HCT116 (cell line): ENCODE measurements at regions not wholly inside any gene's neighbourhood (a gene's known extent, or its start where the extent isn't known, plus 50 kb on each side); places are given as distances from the start of the nearest gene placed in this dataset.

Source experiments
- ATAC-seq: fragments of 200-7000 bp; cut with Tn5 transposase; 2 replicates; pipeline ENCODE4 v1.9.1; 2020; ENCODE audit warnings: mild to moderate bottlenecking, moderate library complexity
- BruUV-seq: library from RNA; stranded (reverse); fragments of 400-500 nt; replicated peaks from 2 replicates; lab custom pipeline; 2021; lab: Mats Ljungman, UMichigan
- CTCF ChIA-PET: fragments of 300-600 bp; sonication (Branson Sonifier 250); formaldehyde crosslinking; loops from one replicate; lab custom pipeline; 2021; ENCODE audit warnings: antibody characterized with exemption; lab: Charles Lee
- POLR2A ChIA-PET: fragments of 300-600, 350-600 bp; sonication (Branson Sonifier 250); formaldehyde crosslinking; loops from one replicate; lab custom pipeline; 2021; ENCODE audit warnings: antibody characterized with exemption; lab: Charles Lee
- RAD21 ChIA-PET, 2 experiments: fragments of 300-600 bp; sonication (Branson Sonifier 250); formaldehyde crosslinking; loops; one replicate each; lab custom pipeline; 2023; ENCODE audit warnings: low total read pairs in 2 of 2; ENCODE audit not compliant: uncharacterized antibody in 2 of 2, unreplicated experiment in 2 of 2, low non-redundant PET in 1 of 2; lab: Charles Lee
- DNase-seq: peaks from one replicate; pipeline ENCODE4 v3.0.0-alpha.2; 2010; ENCODE audit warnings: low read depth, low spot score
- H2AFZ ChIP-seq: fragments of 200-600 bp; shearing (Covaris generic), sonication (generic); 2 replicates; pipeline ENCODE4 v1.6.1; 2017; ENCODE audit warnings: low read depth, mixed run types, mixed read lengths, antibody characterized with exemption, low read length; ENCODE audit not compliant: poor library complexity, severe bottlenecking
- H3K27ac ChIP-seq: 2 replicates; pipeline ENCODE4 v1.5.1; 2012; ENCODE audit warnings: low read depth, low read length
- H3K27me3 ChIP-seq: fragments of 200-600 bp; sonication (generic); 2 replicates; pipeline ENCODE4 v1.6.1; 2016; ENCODE audit warnings: mixed run types, low read length, mixed read lengths; ENCODE audit not compliant: insufficient read depth
- H3K36me3 ChIP-seq, 2 experiments: fragments of 200-500 bp in 1 of 2; fragments of 200-600 bp in 1 of 2; sonication (Bioruptor generic) in 1 of 2; sonication (generic) in 1 of 2; 2 replicates each; pipeline versions ENCODE4 v1.5.1 to v1.6.1; 2014 to 2016; ENCODE audit warnings: low read length in 2 of 2, inconsistent platforms in 1 of 2, mixed read lengths in 1 of 2, mixed run types in 1 of 2; ENCODE audit not compliant: insufficient read depth in 2 of 2, control insufficient read depth in 1 of 2
- H3K4me1 ChIP-seq, 2 experiments: fragments of 200-600 bp in 1 of 2; sonication (generic) in 1 of 2; 2 replicates each; pipeline versions ENCODE4 v1.5.1 to v1.6.1; 2012 to 2017; ENCODE audit warnings: low read length in 2 of 2, inconsistent platforms in 1 of 2, mild to moderate bottlenecking in 1 of 2, mixed read lengths in 1 of 2, mixed run types in 1 of 2, moderate library complexity in 1 of 2; ENCODE audit not compliant: insufficient read depth in 2 of 2, control insufficient read depth in 1 of 2
- H3K4me2 ChIP-seq: fragments of 200-600 bp; sonication (generic); 2 replicates; pipeline ENCODE4 v1.6.1; 2017; ENCODE audit warnings: mixed run types, low read length, mixed read lengths
- H3K4me3 ChIP-seq, 2 experiments: fragments of 200-600 bp in 1 of 2; sonication (generic) in 1 of 2; replicated peaks in 1 of 2; 2 replicates each; pipeline ENCODE4 v1.5.1; 2011 to 2016; ENCODE audit warnings: low read length in 2 of 2, control low read depth in 1 of 2, low read depth in 1 of 2, mild to moderate bottlenecking in 1 of 2, mixed read lengths in 1 of 2, mixed run types in 1 of 2
- H3K79me2 ChIP-seq: fragments of 200-600 bp; sonication (generic); 2 replicates; pipeline ENCODE4 v1.6.1; 2017; ENCODE audit warnings: mild to moderate bottlenecking, mixed run types, low read length, moderate library complexity, mixed read lengths; ENCODE audit not compliant: insufficient read depth
- H3K9ac ChIP-seq: fragments of 200-600 bp; sonication (generic); 2 replicates; pipeline ENCODE4 v1.6.1; 2016; ENCODE audit warnings: low read length, mixed read lengths
- H3K9me2 ChIP-seq: fragments of 200-600 bp; sonication (generic), shearing (Covaris generic); 2 replicates; pipeline ENCODE4 v1.6.1; 2017; ENCODE audit warnings: mixed run types, mild to moderate bottlenecking, moderate library complexity; ENCODE audit not compliant: insufficient read depth
- H3K9me3 ChIP-seq, 2 experiments: fragments of 200-500 bp in 1 of 2; fragments of 200-600 bp in 1 of 2; sonication (Bioruptor generic) in 1 of 2; sonication (generic) in 1 of 2; 2 replicates each; pipeline ENCODE4 v1.6.1; 2014 to 2017; ENCODE audit warnings: low read length in 2 of 2, mixed read lengths in 2 of 2, inconsistent platforms in 1 of 2, low read depth in 1 of 2, mild to moderate bottlenecking in 1 of 2, mixed run types in 1 of 2, moderate library complexity in 1 of 2; ENCODE audit not compliant: control insufficient read depth in 1 of 2, insufficient read depth in 1 of 2
- H4K20me1 ChIP-seq: fragments of 200-600 bp; sonication (generic), shearing (Covaris generic); 2 replicates; pipeline ENCODE4 v1.6.1; 2017; ENCODE audit warnings: mixed run types, mild to moderate bottlenecking, moderate library complexity; ENCODE audit not compliant: insufficient read depth
- ATF3 ChIP-seq: IDR thresholded peaks from 2 replicates; pipeline ENCODE4 v1.6.1; 2012
- CBX3 ChIP-seq: IDR thresholded peaks from 2 replicates; pipeline ENCODE4 v1.6.1; 2012; ENCODE audit warnings: low read depth
- EGR1 ChIP-seq: IDR thresholded peaks from 2 replicates; pipeline ENCODE4 v1.6.1; 2012; ENCODE audit warnings: low read depth
- ELF1 ChIP-seq: IDR thresholded peaks from 2 replicates; pipeline ENCODE4 v1.6.1; 2012; ENCODE audit warnings: low read depth, borderline replicate concordance
- EZH2phosphoT487 ChIP-seq: fragments of 200-600 bp; IDR thresholded peaks from 2 replicates; pipeline ENCODE4 v1.6.1; 2018; ENCODE audit warnings: antibody characterized with exemption, borderline replicate concordance
- FOSL1 ChIP-seq: IDR thresholded peaks from 2 replicates; pipeline ENCODE4 v1.6.1; 2012; ENCODE audit warnings: low read depth
- MAX ChIP-seq: IDR thresholded peaks from 2 replicates; pipeline ENCODE4 v1.6.1; 2012
- POLR2A ChIP-seq: IDR thresholded peaks from 2 replicates; pipeline ENCODE4 v1.7.0; 2011; ENCODE audit warnings: borderline replicate concordance; ENCODE audit not compliant: insufficient read depth, insufficient read length; ENCODE audit errors: extremely low read depth
- REST ChIP-seq: IDR thresholded peaks from 2 replicates; pipeline ENCODE4 v1.6.1; 2012; ENCODE audit warnings: low read depth
- SIN3A ChIP-seq: IDR thresholded peaks from 2 replicates; pipeline ENCODE4 v1.6.1; 2012; ENCODE audit warnings: low read depth
- SP1 ChIP-seq: IDR thresholded peaks from 2 replicates; pipeline ENCODE4 v1.6.1; 2012; ENCODE audit warnings: low read depth
- YY1 ChIP-seq: IDR thresholded peaks from 2 replicates; pipeline ENCODE4 v1.6.1; 2011; ENCODE audit warnings: low read length, low read depth, moderate library complexity, mild to moderate bottlenecking; ENCODE audit not compliant: insufficient replicate concordance; ENCODE audit errors: extremely low read depth
- ZBTB33 ChIP-seq: IDR thresholded peaks from 2 replicates; pipeline ENCODE4 v1.6.1; 2011; ENCODE audit warnings: mild to moderate bottlenecking, low read length, moderate library complexity; ENCODE audit not compliant: insufficient replicate concordance; ENCODE audit errors: extremely low read depth
- ZFX ChIP-seq: fragments of 450-650 bp; IDR thresholded peaks from 2 replicates; pipeline ENCODE4 v1.6.1; 2017
- ZNF274 ChIP-seq: fragments of 200-500 bp; sonication (Bioruptor generic); IDR thresholded peaks from 2 replicates; pipeline ENCODE4 v1.6.1; 2014; ENCODE audit warnings: mild to moderate bottlenecking, low read depth, low read length, inconsistent platforms
- intact Hi-C: fragments of 100-400 bp; cut with micrococcal nuclease; formaldehyde crosslinking; loops from 2 replicates; pipeline ENCODE4 v1.10.0; 2022

GRCh38 chr3:24657870-24658510, 163.3 kb upstream of the THRB start (continued):
- TF ChIP-seq ZFX (no peak), ATF3 (no peak), EZH2phosphoT487 (no peak), YY1 (no peak), ZBTB33 (no peak), POLR2A (no peak), SIN3A (no peak), FOSL1 (no peak), CBX3 (no peak), ZNF274 (no peak)
- TF ChIP-seq, all 23 proteins: peak for 0

GRCh38 chr3:24661175-24661584, 166.5 kb upstream of the THRB start:
- no peaks in the 10 kb centered on the region for H4K20me1 ChIP-seq
- no TSS peak for BruUV-seq
- no peaks in the 10 kb centered on the region for H3K27me3 ChIP-seq
- H3K4me2 ChIP-seq = no peak overlapping the region
- intact Hi-C loops = no loop called here
- DNase-seq (no peak), ATAC-seq (no peak)
- no peaks in the 10 kb centered on the region for H3K4me1 ChIP-seq
- H3K27ac ChIP-seq = no peak overlapping the region
- H2AFZ ChIP-seq = no peak overlapping the region
- H3K9me2 ChIP-seq = no peaks in the 10 kb centered on the region
- TF ChIP-seq MAX = no peak
- no peak for TF ChIP-seq ZFX
- no peak for TF ChIP-seq ELF1
- TF ChIP-seq EGR1 = no peak
- TF ChIP-seq FOSL1 = no peak
- TF ChIP-seq POLR2A = no peak
- TF ChIP-seq SP1 = no peak
- no peak for TF ChIP-seq YY1
- no peak for TF ChIP-seq REST
- no peaks in the 10 kb centered on the region for H3K36me3 ChIP-seq
- H3K9me3 ChIP-seq = no peaks in the 10 kb centered on the region
- ChIA-PET POLR2A (no interaction called here), RAD21 (no interaction called here), CTCF (interaction anchor here (1.8 kb wide), 1 partner anchor 20 kb away, joined by 10 read pairs; no protein-coding TSS in a partner anchor)
- H3K79me2 ChIP-seq = no peaks in the 10 kb centered on the region
- no peak overlapping the region for H3K9ac ChIP-seq
- H3K4me3 ChIP-seq = no peak overlapping the region
